NCI-H187 (cell line): ENCODE measurements at regions not wholly inside any gene's neighbourhood (a gene's known extent, or its start where the extent isn't known, plus 50 kb on each side); places are given as distances from the start of the nearest gene placed in this dataset.

Experiments
- DNase-seq, 2 experiments: peaks; one replicate each; lab custom pipeline; 2025; lab: John Stamatoyannopoulos, UW

GRCh38 chr1:106555571-106555970, 500.9 kb upstream of the PRMT6 start:
- DNase-seq = no peak

- DNase-seq = no peak
These were observed 492.3 kb upstream of the PRMT6 start for GRCh38 chr1:106564192-106564591.

- DNase-seq = no peak
These were observed 488.1 kb upstream of the PRMT6 start for GRCh38 chr1:106568201-106568974.

GRCh38 chr1:106571109-106571508, 485.4 kb upstream of the PRMT6 start:
- no peak for DNase-seq

- DNase-seq = no peak
These were observed 472.4 kb upstream of the PRMT6 start for GRCh38 chr1:106584107-106584506.

- no peak for DNase-seq
These were observed 471.8 kb upstream of the PRMT6 start for GRCh38 chr1:106584676-106585075.

GRCh38 chr1:106600626-106601025, 455.8 kb upstream of the PRMT6 start:
- no peak for DNase-seq

- DNase-seq = no peak
These were observed 452.9 kb upstream of the PRMT6 start for GRCh38 chr1:106603616-106604015.

GRCh38 chr1:106608841-106609240, 447.6 kb upstream of the PRMT6 start:
- DNase-seq = no peak

GRCh38 chr1:106613068-106613467, 443.4 kb upstream of the PRMT6 start:
- DNase-seq = no peak

GRCh38 chr1:106613861-106614260, 442.6 kb upstream of the PRMT6 start:
- no peak for DNase-seq

GRCh38 chr1:106615473-106615872, 441.0 kb upstream of the PRMT6 start:
- no peak for DNase-seq

GRCh38 chr1:106619080-106619826, 437.2 kb upstream of the PRMT6 start:
- DNase-seq = no peak

GRCh38 chr1:106619827-106620134, 436.7 kb upstream of the PRMT6 start:
- DNase-seq = no peak

- DNase-seq = no peak
These were observed 435.9 kb upstream of the PRMT6 start for GRCh38 chr1:106620521-106620954.

- no peak for DNase-seq
These were observed 434.6 kb upstream of the PRMT6 start for GRCh38 chr1:106621853-106622252.

- no peak for DNase-seq
These were observed 418.9 kb upstream of the PRMT6 start for GRCh38 chr1:106637566-106637965.

GRCh38 chr1:106646261-106646784, 410.2 kb upstream of the PRMT6 start:
- DNase-seq = no peak

GRCh38 chr1:106646816-106647215, 409.7 kb upstream of the PRMT6 start:
- no peak for DNase-seq

GRCh38 chr1:106651028-106651762, 405.3 kb upstream of the PRMT6 start:
- no peak for DNase-seq

GRCh38 chr1:106659490-106660244, 396.8 kb upstream of the PRMT6 start:
- no peak for DNase-seq

- DNase-seq = no peak
These were observed 380.9 kb upstream of the PRMT6 start for GRCh38 chr1:106675558-106675957.
